Hepatocyte (in vitro differentiated cells): ENCODE measurements at regions not wholly inside any gene's neighbourhood (a gene's known extent, or its start where the extent isn't known, plus 50 kb on each side); places are given as distances from the start of the nearest gene placed in this dataset.

Experiments
- CTCF ChIP-seq: fragments of 200-600 bp; sonication (generic); IDR thresholded peaks from 2 replicates; pipeline ENCODE4 v1.5.1; 2016; ENCODE audit warnings: antibody characterized with exemption, mild to moderate bottlenecking; ENCODE audit not compliant: poor library complexity
- EZH2phosphoT487 ChIP-seq: fragments of 200-600 bp; sonication (generic); IDR thresholded peaks from one replicate; pipeline ENCODE4 v1.6.1; 2018; ENCODE audit warnings: antibody characterized with exemption, mild to moderate bottlenecking, low read depth, moderate library complexity; ENCODE audit not compliant: unreplicated experiment, severe bottlenecking

GRCh38 chr13:68128297-68128915, 898.3 kb upstream of the PCDH9 start:
- TF ChIP-seq CTCF: no peak
- TF ChIP-seq EZH2phosphoT487: no peak
